ENCODE measurements at regions not wholly inside any gene's neighbourhood (a gene's known extent, or its start where the extent isn't known, plus 50 kb on each side); places are given as distances from the start of the nearest gene placed in this dataset.

DNA sequence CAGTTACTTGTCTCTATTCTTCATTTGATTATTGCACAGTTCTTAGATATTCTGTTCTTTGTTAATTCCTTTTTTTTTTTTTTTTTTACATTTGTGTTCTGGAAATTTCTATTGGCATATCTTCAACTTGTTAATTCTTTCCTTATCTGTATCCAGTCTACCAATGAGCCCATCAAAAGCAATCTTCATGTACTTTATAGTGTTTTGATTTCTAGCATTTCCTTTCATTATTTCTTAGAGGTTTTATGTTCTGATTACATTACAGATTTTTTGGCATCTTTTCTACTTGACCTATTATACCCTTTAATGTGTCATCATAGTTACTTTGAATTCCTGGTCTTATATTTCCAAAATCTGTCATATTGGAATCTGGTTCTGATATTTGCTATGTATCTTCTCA lies 2194.8 kb downstream of the PCDH9 start:
- no peak for TF ChIP-seq CTCF (conservative IDR thresholded peaks at IDR 0.05)
- TF ChIP-seq ZFX (IDR thresholded peaks at IDR 0.05), result no peak

Measured in C4-2B (cell line).